ENCODE measurements at regions not wholly inside any gene's neighbourhood (a gene's known extent, or its start where the extent isn't known, plus 50 kb on each side); places are given as distances from the start of the nearest gene placed in this dataset.
"Not testable (repeated sequence)": the region's sequence is repeated elsewhere in the genome, so short reads cannot be mapped to it uniquely, and the experiment has no call there.

DNA sequence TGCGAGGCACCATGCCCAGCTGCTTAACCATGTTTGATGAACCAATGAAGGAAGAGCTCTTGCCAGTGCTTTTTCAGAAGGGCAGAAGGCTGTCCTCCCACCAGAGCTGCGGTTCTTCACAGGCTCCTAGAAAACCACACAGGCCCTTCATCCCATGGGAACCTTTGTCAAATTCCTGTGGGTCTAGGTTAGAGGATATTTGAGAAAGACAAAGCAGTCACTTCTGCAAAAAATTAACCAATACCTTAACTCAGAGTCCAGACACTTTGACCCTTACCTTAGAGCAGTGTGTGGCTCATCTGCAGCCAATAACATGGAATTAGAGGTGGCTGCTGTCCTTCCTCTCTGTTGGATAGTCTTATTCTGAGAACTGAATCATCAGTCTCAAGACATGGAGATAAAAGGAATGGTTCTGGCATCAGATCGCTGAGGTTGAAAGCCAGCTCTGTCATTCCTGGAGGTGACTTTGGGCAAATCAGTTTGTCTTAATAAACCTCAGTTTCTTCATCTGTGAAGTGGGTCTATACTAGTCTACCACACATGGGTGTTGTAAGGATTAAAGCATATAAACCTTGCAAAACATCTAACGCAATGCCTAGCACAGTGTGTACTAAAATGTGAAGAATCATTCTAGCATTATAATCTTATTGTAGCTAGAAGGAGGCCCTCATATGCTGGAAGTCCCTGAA lies 65.1 kb upstream of the PIP4K2A start:
- no peaks in the 10 kb centered on the region for H3K9me3 ChIP-seq
- H3K4me1 ChIP-seq = no peaks in the 10 kb centered on the region
- no peaks in the 10 kb centered on the region for H3K27me3 ChIP-seq
- TF ChIP-seq POLR2AphosphoS5 (IDR thresholded peaks at IDR 0.05) = no peak
- TF ChIP-seq POLR2A (IDR thresholded peaks at IDR 0.05) = no peak
- TF ChIP-seq EP300 (IDR thresholded peaks at IDR 0.05) = no peak
- TF ChIP-seq, protein P1, sequence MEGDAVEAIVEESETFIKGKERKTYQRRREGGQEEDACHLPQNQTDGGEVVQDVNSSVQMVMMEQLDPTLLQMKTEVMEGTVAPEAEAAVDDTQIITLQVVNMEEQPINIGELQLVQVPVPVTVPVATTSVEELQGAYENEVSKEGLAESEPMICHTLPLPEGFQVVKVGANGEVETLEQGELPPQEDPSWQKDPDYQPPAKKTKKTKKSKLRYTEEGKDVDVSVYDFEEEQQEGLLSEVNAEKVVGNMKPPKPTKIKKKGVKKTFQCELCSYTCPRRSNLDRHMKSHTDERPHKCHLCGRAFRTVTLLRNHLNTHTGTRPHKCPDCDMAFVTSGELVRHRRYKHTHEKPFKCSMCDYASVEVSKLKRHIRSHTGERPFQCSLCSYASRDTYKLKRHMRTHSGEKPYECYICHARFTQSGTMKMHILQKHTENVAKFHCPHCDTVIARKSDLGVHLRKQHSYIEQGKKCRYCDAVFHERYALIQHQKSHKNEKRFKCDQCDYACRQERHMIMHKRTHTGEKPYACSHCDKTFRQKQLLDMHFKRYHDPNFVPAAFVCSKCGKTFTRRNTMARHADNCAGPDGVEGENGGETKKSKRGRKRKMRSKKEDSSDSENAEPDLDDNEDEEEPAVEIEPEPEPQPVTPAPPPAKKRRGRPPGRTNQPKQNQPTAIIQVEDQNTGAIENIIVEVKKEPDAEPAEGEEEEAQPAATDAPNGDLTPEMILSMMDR (IDR thresholded peaks at IDR 0.05) = no peak
- WGBS, 2 donors = 85 to 90% methylated on average over 4 of the region's 4 CpGs
- H3K4me3 ChIP-seq = no peak overlapping the region
- intact Hi-C loops (cut with DNase I) = no loop called here
- H3K27ac ChIP-seq = no peak overlapping the region
- DNase-seq = no peak
- no peaks in the 10 kb centered on the region for H3K36me3 ChIP-seq

DNA sequence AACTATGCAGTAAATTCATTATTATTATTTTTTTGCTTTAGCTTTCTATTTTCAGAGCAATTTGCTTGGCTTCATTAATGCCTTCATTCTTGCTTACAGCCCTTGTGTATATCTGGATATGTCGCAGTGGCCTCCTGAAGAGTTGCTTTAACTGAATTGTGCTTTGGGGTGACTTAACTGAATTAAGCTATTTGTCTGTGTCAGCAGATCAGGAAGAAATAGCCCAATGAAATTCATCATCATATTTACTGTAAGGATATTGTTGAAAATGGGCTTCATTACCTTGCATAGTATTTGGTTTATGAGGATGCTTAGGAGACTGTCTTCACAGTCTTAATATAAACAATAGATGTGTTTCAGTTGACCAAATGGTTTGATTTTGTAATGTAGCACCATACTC lies 59.7 kb upstream of the PIP4K2A start:
- 94 to 99% methylated on average over 1 of the region's 1 CpG for WGBS, 2 donors
- H3K9me3 ChIP-seq = no peaks in the 10 kb centered on the region
- intact Hi-C loops (cut with DNase I) = no loop called here
- no peak overlapping the region for H3K27ac ChIP-seq
- no peaks in the 10 kb centered on the region for H3K27me3 ChIP-seq
- no peaks in the 10 kb centered on the region for H3K36me3 ChIP-seq
- DNase-seq = no peak
- TF ChIP-seq POLR2A (IDR thresholded peaks at IDR 0.05) (no peak), EP300 (IDR thresholded peaks at IDR 0.05) (no peak)
- no peak overlapping the region for H3K4me3 ChIP-seq
- peaks cover 0 to 10% (median 5%) of the 10 kb centered on the region in 4 donors for H3K4me1 ChIP-seq

DNA sequence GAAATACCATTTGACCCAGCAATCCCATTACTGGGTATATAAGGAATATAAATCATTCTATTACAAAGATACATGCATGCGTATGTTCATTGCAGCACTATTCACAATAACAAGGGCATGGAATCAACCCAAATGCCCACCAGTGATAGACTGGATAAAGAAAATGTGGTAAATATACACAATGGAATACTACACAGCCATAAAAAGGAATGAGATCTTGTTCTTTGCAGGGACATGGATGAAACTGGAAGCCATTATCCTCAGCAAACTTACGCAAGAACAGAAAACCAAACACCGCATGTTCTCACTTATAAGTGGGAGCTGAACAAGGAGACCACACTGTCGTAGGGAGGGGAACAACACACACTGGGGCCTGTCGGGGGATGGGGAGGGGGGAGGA lies 57.3 kb upstream of the PIP4K2A start:
- H3K9me3 ChIP-seq; H3K36me3 ChIP-seq; intact Hi-C loops (cut with DNase I); H3K27ac ChIP-seq; H3K27me3 ChIP-seq; H3K4me3 ChIP-seq; DNase-seq: not testable (repeated sequence)
- peaks cover 0 to 27% (median 22%) of the 10 kb centered on the region in 4 donors for H3K4me1 ChIP-seq
- WGBS, 2 donors = 96% methylated on average over 5 of the region's 5 CpGs

DNA sequence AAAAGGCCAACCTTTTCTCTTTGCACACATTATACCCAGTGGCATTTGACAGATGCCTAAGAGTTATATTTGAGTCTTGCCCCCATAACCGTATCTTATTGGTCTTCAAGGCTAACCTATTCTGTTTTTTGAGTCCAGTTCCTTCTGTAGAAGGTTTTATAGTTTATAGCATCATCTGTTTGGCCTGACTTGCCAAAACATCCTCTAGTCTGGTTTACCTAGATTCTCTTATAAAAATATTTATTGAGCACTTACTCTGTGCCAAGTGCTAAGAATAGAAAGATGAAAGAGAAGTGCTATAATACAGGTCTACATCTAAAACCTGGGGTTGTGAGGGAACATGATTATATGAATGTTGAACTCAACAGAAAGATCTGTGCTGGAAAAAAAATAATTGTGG lies 55.9 kb upstream of the PIP4K2A start:
- intact Hi-C loops (cut with DNase I) = no loop called here
- H3K4me1 ChIP-seq = peaks cover 0 to 32% (median 25%) of the 10 kb centered on the region in 4 donors
- WGBS, 2 donors = 54 to 79% methylated on average over 1 of the region's 1 CpG
- no peaks in the 10 kb centered on the region for H3K27me3 ChIP-seq
- TF ChIP-seq EP300 (IDR thresholded peaks at IDR 0.05) (no peak), POLR2AphosphoS5 (IDR thresholded peaks at IDR 0.05) (peak in 2 of 4 donors; percentile 21 to 50)
- no peaks in the 10 kb centered on the region for H3K36me3 ChIP-seq
- no peaks in the 10 kb centered on the region for H3K9me3 ChIP-seq
- no peak for DNase-seq
- H3K4me3 ChIP-seq = no peak overlapping the region
- no peak overlapping the region for H3K27ac ChIP-seq

DNA sequence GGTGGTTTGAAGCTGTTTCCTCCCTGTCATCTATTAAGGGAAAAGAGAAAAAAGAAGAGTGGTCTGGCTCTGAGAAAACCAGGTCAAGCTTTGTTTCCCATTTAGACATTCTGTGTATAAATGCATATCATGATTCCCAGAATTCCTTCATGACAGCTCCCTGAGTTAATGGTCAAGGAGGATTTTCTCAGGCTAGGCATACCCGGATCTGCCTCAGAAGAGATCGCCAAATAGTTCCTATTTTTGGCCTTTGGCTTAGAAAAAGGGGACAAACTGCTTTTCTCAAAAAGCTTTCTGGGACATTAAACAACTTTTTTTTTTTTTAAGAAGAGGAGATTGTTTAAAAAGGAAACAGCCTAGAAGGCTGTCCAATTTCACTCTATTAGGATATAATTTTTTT lies 53.5 kb upstream of the PIP4K2A start:
- TF ChIP-seq EP300 (IDR thresholded peaks at IDR 0.05) (no peak), POLR2A (IDR thresholded peaks at IDR 0.05) (no peak), POLR2AphosphoS5 (IDR thresholded peaks at IDR 0.05) (no peak)
- TF ChIP-seq, protein P1 (IDR thresholded peaks at IDR 0.05) = no peak
- Histone ChIP-seq H3K36me3 (no peaks in the 10 kb centered on the region), H3K4me1 (peaks cover 0 to 32% (median 25%) of the 10 kb centered on the region in 4 donors), H3K9me3 (no peaks in the 10 kb centered on the region), H3K27me3 (no peaks in the 10 kb centered on the region), H3K27ac (peak overlapping the region in 1 of 4 donors; percentile 48), H3K4me3 (no peak overlapping the region)
- 74 to 80% methylated on average over 2 of the region's 2 CpGs for WGBS, 2 donors
- intact Hi-C loops (cut with DNase I) = no loop called here
- no peak for DNase-seq

DNA sequence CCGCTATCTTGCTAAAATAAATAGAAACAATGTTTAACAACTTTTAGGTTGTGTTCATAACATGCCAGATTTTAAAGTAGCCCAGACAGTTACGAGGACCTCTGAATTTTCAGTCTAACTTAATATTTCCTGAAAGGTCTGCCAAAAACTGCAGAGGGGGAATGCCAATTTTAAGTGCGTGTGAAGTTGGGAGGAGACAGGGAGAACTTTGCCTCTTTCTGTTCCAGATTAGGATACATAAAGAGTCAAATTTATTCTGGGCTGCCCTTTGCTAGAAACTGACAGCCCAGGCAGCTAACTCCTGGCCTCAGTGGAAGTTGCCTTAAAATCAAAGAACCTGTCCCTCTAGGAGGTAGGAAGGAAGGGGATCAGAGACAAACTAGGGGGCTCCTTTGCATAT lies 52.3 kb upstream of the PIP4K2A start:
- no peak overlapping the region for H3K27ac ChIP-seq

More for the DNA sequence above, 52.3 kb upstream of the PIP4K2A start:
- no peak for DNase-seq
- TF ChIP-seq, protein P1 (IDR thresholded peaks at IDR 0.05) = no peak
- no peak for TF ChIP-seq POLR2A (IDR thresholded peaks at IDR 0.05)
- 42 to 63% methylated on average over 3 of the region's 3 CpGs for WGBS, 2 donors
- no peaks in the 10 kb centered on the region for H3K36me3 ChIP-seq
- H3K9me3 ChIP-seq = no peaks in the 10 kb centered on the region
- peaks cover 0 to 32% (median 25%) of the 10 kb centered on the region in 4 donors for H3K4me1 ChIP-seq
- H3K27me3 ChIP-seq = no peaks in the 10 kb centered on the region
- intact Hi-C loops (cut with DNase I) = no loop called here
- no peak overlapping the region for H3K4me3 ChIP-seq
